A673 (cell line): ENCODE measurements at regions not wholly inside any gene's neighbourhood (a gene's known extent, or its start where the extent isn't known, plus 50 kb on each side); places are given as distances from the start of the nearest gene placed in this dataset.

Experiments used
- EZH2 ChIP-seq: fragments of 200-600 bp; sonication (generic); IDR thresholded peaks from 2 replicates; pipeline ENCODE4 v1.6.1; 2017; ENCODE audit warnings: borderline replicate concordance, low read depth, mild to moderate bottlenecking, mixed read lengths, antibody characterized with exemption, low read length; ENCODE audit not compliant: poor library complexity, severe bottlenecking
- TF ChIP-seq, protein P1 (sequence below): fragments of 300-800, 200-600 bp; sonication (generic); conservative IDR thresholded peaks from 2 replicates; pipeline ENCODE4 v1.5.1; 2017; ENCODE audit warnings: low read depth, mild to moderate bottlenecking, antibody characterized with exemption, low read length, moderate library complexity, mixed read lengths

DNA sequence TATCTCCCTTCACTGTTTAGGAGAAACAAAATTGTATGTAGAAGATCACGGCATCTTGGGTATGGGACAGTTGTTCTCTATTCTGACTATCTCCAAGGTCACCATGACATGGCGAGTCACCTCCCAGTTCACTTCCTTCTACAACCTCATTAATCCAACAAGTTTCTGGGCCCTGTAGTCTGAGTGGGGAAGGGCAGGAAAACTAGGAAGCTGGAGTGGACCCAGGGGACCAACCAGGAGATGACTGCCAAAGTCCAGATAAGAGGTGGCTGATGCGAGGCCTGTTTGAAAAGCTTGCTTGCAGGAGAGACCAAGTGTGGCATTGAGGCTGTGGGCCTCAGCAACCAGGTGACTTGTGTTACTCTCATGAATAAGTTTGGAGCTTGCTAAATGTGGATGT, 584.9 kb downstream of the TNS3 start:
- TF ChIP-seq, protein P1, sequence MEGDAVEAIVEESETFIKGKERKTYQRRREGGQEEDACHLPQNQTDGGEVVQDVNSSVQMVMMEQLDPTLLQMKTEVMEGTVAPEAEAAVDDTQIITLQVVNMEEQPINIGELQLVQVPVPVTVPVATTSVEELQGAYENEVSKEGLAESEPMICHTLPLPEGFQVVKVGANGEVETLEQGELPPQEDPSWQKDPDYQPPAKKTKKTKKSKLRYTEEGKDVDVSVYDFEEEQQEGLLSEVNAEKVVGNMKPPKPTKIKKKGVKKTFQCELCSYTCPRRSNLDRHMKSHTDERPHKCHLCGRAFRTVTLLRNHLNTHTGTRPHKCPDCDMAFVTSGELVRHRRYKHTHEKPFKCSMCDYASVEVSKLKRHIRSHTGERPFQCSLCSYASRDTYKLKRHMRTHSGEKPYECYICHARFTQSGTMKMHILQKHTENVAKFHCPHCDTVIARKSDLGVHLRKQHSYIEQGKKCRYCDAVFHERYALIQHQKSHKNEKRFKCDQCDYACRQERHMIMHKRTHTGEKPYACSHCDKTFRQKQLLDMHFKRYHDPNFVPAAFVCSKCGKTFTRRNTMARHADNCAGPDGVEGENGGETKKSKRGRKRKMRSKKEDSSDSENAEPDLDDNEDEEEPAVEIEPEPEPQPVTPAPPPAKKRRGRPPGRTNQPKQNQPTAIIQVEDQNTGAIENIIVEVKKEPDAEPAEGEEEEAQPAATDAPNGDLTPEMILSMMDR, result no peak
- TF ChIP-seq EZH2, result no peak
